Stimulated activated CD4-positive, alpha-beta T cell treated with anti-CD3 and anti-CD28 coated beads, Interleukin-12 subunit alpha, Interleukin-12 subunit beta, amount 100 ng/mL, for 24 hours (primary cell): ENCODE measurements at regions not wholly inside any gene's neighbourhood (a gene's known extent, or its start where the extent isn't known, plus 50 kb on each side); places are given as distances from the start of the nearest gene placed in this dataset.

Source experiments
- DNase-seq, 2 experiments: peaks; one replicate each; pipeline ENCODE4 v3.0.0-alpha.2; 2020; ENCODE audit warnings: low read depth in 2 of 2

- DNase-seq = no peak
Observed at GRCh38 chr5:74288448-74289108, 351.9 kb downstream of the ENC1 start.

- DNase-seq = no peak
Observed at GRCh38 chr5:74288038-74288437, 352.5 kb downstream of the ENC1 start.

- DNase-seq = no peak
Observed at GRCh38 chr5:74286734-74287695, 353.5 kb downstream of the ENC1 start.

- no peak for DNase-seq
Observed at GRCh38 chr5:74285675-74286280, 354.8 kb downstream of the ENC1 start.

GRCh38 chr5:74282490-74282889 lies 358.0 kb downstream of the ENC1 start:
- DNase-seq = no peak

GRCh38 chr5:74281166-74281565 lies 359.4 kb downstream of the ENC1 start:
- no peak for DNase-seq

GRCh38 chr5:74280306-74280705 lies 360.2 kb downstream of the ENC1 start:
- DNase-seq = no peak

GRCh38 chr5:74279244-74279643 lies 361.3 kb downstream of the ENC1 start:
- no peak for DNase-seq

GRCh38 chr5:74277418-74277817 lies 363.1 kb downstream of the ENC1 start:
- DNase-seq = no peak

GRCh38 chr5:74275171-74275992 lies 365.1 kb downstream of the ENC1 start:
- DNase-seq = no peak

- no peak for DNase-seq
Observed at GRCh38 chr5:74274326-74274725, 366.2 kb downstream of the ENC1 start.

GRCh38 chr5:74272831-74273451 lies 367.6 kb downstream of the ENC1 start:
- no peak for DNase-seq

- DNase-seq = no peak
Observed at GRCh38 chr5:74272024-74272775, 368.3 kb downstream of the ENC1 start.

- no peak for DNase-seq
Observed at GRCh38 chr5:74268297-74268696, 372.2 kb downstream of the ENC1 start.

GRCh38 chr5:74266836-74267235 lies 373.7 kb downstream of the ENC1 start:
- DNase-seq = no peak

GRCh38 chr5:74266132-74266531 lies 374.4 kb downstream of the ENC1 start:
- DNase-seq = no peak

- DNase-seq = no peak
Observed at GRCh38 chr5:74262544-74263207, 377.9 kb downstream of the ENC1 start.

GRCh38 chr5:74261866-74262265 lies 378.7 kb downstream of the ENC1 start:
- DNase-seq = no peak

- no peak for DNase-seq
Observed at GRCh38 chr5:74261421-74261820, 379.1 kb downstream of the ENC1 start.

GRCh38 chr5:74259572-74259971 lies 381.0 kb downstream of the ENC1 start:
- no peak for DNase-seq
